Psoas muscle (tissue), 7 donors: ENCODE measurements at regions not wholly inside any gene's neighbourhood (a gene's known extent, or its start where the extent isn't known, plus 50 kb on each side); places are given as distances from the start of the nearest gene placed in this dataset.

Experiments used
- ATAC-seq, 4 donors: fragments of 200-7000 bp; cut with Tn5 transposase; one replicate each; pipeline ENCODE4 v1.9.1; 2020; ENCODE audit warnings: moderate library complexity in 3 of 4, mild to moderate bottlenecking in 2 of 4
- DNase-seq, 2 donors: peaks; one replicate each; pipeline ENCODE4 v3.0.0-alpha.2; 2020
- H3K27ac ChIP-seq: fragments of 200-600 bp; one replicate; pipeline ENCODE4 v1.8.0; 2022
- H3K27me3 ChIP-seq, 3 donors: fragments of 200-600 bp in 1 of 3; one replicate each; pipeline versions ENCODE4 v1.6.1 to v1.8.0; 2013 to 2022; ENCODE audit warnings: low read length in 2 of 3, mild to moderate bottlenecking in 2 of 3, moderate library complexity in 1 of 3; ENCODE audit not compliant: insufficient read depth in 3 of 3
- H3K36me3 ChIP-seq, 2 donors: fragments of 200-600 bp in 1 of 2; one replicate each; pipeline versions ENCODE4 v1.6.1 to v1.8.0; 2013 to 2022; ENCODE audit warnings: low read depth in 1 of 2, mild to moderate bottlenecking in 1 of 2, moderate library complexity in 1 of 2; ENCODE audit not compliant: insufficient read depth in 1 of 2
- H3K4me1 ChIP-seq: fragments of 200-600 bp; one replicate; pipeline ENCODE4 v1.8.0; 2022
- H3K4me3 ChIP-seq: fragments of 200-600 bp; one replicate; pipeline ENCODE4 v1.8.0; 2022; ENCODE audit warnings: mild to moderate bottlenecking
- H3K9me3 ChIP-seq: fragments of 200-600 bp; one replicate; pipeline ENCODE4 v1.8.0; 2022
- WGBS, 3 donors: extraction: QIAGEN DNeasy Blood & Tissue Kit; methylation state at CpG; one replicate each; pipeline versions ENCODE4 v1.1.6 to v1.1.7; 2013; 5-methylcytosine and 5-hydroxymethylcytosine counted together
- intact Hi-C, 2 donors: fragments of 100-400 bp; cut with DNase I; formaldehyde crosslinking; loops; one replicate each; pipeline versions ENCODE4 v1.11.0 to v1.14.2; 2022
- TF ChIP-seq, protein P1 (sequence below): fragments of 200-600 bp; IDR thresholded peaks from one replicate; pipeline ENCODE4 v1.8.0; 2022; ENCODE audit warnings: antibody characterized with exemption
- donor health status: healthy with polysubstance abuse.
- donor health status: DM: no; HTN: no; CAD: no; lungs with moderate emphysema.
- donor health status: Bipolar disorder and iron deficiency.
- donor health status: healthy.
- donor health status: DM: yes; HTN: yes; CAD: no.
- donor health status: DM: no; HTN: no; CAD: no.
- donor health status: DM: yes; HTN: yes; CAD: no.

DNA sequence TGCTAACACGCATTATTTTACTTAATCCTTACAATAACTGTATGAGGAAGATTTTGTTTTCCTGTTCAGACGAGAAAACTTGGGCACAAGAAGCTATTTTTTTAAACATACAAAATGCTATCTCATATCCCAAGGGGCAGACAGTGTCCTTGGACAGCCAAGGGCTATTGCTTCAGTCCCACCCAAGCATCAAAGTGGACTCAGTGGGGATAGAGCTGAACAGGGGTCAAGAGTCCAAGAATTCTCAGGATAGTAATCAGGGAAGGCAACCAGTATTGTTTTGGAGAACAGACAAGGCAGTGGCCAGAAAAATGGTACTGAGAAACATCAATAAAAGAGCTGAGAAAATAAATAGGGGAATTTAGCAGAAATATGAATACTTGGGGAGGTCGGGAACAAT, 465.7 kb downstream of the PLPP3 start:
- H3K4me1 ChIP-seq: no peaks in the 10 kb centered on the region
- H3K36me3 ChIP-seq: no peaks in the 10 kb centered on the region
- no peaks in the 10 kb centered on the region for H3K27me3 ChIP-seq
- peak in 2 of 4 donors; percentile 55 to 82 for ATAC-seq
- intact Hi-C loops: no loop called here
- H3K27ac ChIP-seq: no peak overlapping the region
- TF ChIP-seq, protein P1, sequence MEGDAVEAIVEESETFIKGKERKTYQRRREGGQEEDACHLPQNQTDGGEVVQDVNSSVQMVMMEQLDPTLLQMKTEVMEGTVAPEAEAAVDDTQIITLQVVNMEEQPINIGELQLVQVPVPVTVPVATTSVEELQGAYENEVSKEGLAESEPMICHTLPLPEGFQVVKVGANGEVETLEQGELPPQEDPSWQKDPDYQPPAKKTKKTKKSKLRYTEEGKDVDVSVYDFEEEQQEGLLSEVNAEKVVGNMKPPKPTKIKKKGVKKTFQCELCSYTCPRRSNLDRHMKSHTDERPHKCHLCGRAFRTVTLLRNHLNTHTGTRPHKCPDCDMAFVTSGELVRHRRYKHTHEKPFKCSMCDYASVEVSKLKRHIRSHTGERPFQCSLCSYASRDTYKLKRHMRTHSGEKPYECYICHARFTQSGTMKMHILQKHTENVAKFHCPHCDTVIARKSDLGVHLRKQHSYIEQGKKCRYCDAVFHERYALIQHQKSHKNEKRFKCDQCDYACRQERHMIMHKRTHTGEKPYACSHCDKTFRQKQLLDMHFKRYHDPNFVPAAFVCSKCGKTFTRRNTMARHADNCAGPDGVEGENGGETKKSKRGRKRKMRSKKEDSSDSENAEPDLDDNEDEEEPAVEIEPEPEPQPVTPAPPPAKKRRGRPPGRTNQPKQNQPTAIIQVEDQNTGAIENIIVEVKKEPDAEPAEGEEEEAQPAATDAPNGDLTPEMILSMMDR: no peak
- no peak overlapping the region for H3K4me3 ChIP-seq
- no peak for DNase-seq
- WGBS, 3 donors: 82 to 85% (median 84%) methylated on average over 3 of the region's 3 CpGs
- H3K9me3 ChIP-seq: peaks cover 7% of the 10 kb centered on the region

DNA sequence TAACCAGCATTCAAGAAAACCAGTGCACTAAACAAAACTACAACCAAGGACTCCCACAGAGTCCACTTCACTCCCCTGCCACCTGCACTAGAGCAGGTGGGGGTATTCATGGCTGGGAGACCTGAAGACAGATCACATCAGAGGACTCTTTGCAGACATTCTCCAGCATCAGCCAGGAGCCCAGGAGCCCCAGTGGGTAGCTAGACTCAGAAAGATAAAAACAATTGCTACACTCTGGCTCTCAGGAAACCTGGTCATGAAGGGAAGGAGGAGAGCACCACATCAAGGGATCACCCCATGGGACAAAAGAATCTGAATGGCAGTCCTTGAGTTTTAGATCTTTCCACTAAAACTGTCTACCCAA, 472.1 kb downstream of the PLPP3 start:
- intact Hi-C loops: no loop called here
- TF ChIP-seq, protein P1: no peak
- no peak for ATAC-seq

DNA sequence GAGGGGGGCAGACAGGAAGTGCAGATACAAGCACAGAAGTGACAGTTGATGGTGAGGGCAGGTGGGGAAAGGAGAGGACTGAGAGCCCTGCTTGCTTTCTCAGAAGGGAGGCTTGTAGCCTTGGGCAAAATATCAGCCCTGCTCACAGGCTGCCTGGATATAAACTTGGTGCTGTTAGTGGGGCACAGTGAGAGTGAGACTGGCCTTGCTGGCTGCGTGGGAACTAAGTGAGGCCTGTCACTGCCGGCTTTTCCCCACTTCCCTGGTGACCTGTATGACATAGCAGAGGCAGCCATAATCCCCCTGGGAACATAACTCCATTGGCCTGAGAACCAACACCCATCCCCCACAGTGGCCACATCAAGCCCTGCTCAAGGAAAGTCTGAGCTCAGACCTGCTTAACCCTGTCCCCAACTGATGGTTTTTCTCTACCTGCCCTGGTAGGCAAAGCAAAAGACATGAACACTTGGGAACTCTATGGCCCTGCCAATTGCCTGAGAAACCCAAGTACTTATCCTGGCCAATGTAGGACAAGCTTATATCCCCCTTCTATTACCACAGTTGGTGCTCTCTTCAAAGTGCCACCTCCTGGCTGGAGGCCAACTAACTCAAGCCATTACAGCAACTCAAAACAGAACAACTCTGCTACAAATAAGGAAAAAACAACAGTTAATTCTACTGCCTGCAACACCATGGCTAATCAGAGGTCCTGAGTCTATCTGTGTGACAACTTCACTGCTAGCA, 472.7 kb downstream of the PLPP3 start:
- peaks cover 14% of the 10 kb centered on the region for H3K9me3 ChIP-seq
- DNase-seq: no peak
- H3K27ac ChIP-seq: no peak overlapping the region
- no peak for ATAC-seq
- intact Hi-C loops: no loop called here
- H3K4me1 ChIP-seq: no peaks in the 10 kb centered on the region
- H3K4me3 ChIP-seq: no peak overlapping the region
- 52 to 84% (median 59%) methylated on average over 2 of the region's 2 CpGs for WGBS, 3 donors
- TF ChIP-seq, protein P1: no peak
- no peaks in the 10 kb centered on the region for H3K27me3 ChIP-seq
- no peaks in the 10 kb centered on the region for H3K36me3 ChIP-seq

More for the DNA sequence above, 472.1 kb downstream of the PLPP3 start:
- no peaks in the 10 kb centered on the region for H3K36me3 ChIP-seq
- H3K27ac ChIP-seq: no peak overlapping the region
- no peaks in the 10 kb centered on the region for H3K4me1 ChIP-seq
- DNase-seq: no peak
- peaks cover 16% of the 10 kb centered on the region for H3K9me3 ChIP-seq
- H3K27me3 ChIP-seq: no peaks in the 10 kb centered on the region
- H3K4me3 ChIP-seq: no peak overlapping the region

DNA sequence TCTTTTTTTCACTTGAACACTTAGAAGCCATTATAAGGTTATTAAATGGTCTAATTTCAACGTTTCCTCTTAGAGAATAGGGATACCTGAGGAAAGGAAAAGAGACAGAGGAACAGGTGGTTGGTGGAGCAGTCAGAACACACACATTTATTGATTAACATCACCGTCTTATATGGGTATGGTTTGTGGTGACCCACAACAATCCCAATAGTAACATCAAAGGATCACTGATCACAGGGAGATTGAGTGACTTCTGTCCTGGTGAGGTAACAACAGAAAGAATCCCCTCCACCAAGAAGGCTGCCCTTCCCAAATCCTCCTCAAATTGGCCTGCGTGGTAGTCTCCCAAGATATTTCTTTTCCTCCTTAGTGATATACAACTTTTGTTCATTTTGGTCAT, 474.0 kb downstream of the PLPP3 start:
- intact Hi-C loops: no loop called here
- no peaks in the 10 kb centered on the region for H3K36me3 ChIP-seq
- DNase-seq (no peak), ATAC-seq (no peak)
- 84 to 89% (median 87%) methylated on average over 3 of the region's 3 CpGs for WGBS, 3 donors
- no peaks in the 10 kb centered on the region for H3K4me1 ChIP-seq
- H3K27me3 ChIP-seq: no peaks in the 10 kb centered on the region
- H3K27ac ChIP-seq: no peak overlapping the region
- no peak overlapping the region for H3K4me3 ChIP-seq
- TF ChIP-seq, protein P1: no peak
- peaks cover 14% of the 10 kb centered on the region for H3K9me3 ChIP-seq

DNA sequence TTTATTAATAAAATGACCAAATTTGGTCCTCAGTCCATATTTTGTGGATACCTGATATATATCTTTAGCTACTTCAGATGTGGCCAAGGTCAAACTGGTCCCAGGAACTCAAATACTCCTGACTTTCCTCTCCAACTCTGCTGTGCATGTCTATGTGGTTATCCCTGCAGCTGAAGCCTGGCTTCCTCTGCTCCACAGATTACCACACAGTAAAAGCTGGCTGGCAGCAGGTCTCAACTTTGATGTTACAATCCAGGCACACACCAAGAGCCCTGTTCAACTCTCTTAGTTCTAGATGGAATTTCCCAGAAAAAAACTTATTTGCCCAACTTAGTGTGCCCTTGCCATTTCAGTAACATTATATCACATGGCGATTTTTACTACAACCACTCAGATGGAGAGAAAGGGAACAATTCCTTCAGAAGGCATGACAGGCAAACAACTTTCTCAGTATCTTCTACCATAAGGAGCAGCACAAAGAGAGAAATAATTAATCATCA, 479.5 kb downstream of the PLPP3 start:
- Histone ChIP-seq H3K4me3 (no peak overlapping the region), H3K4me1 (no peaks in the 10 kb centered on the region), H3K27me3 (no peaks in the 10 kb centered on the region), H3K27ac (no peak overlapping the region), H3K9me3 (peaks cover 11% of the 10 kb centered on the region), H3K36me3 (no peaks in the 10 kb centered on the region)
- ATAC-seq (no peak), DNase-seq (no peak)
- TF ChIP-seq, protein P1: no peak
- WGBS, 3 donors: 78 to 100% (median 83%) methylated on average over 1 of the region's 1 CpG
- intact Hi-C loops: no loop called here
